OCI-LY3 (cell line): ENCODE measurements at regions not wholly inside any gene's neighbourhood (a gene's known extent, or its start where the extent isn't known, plus 50 kb on each side); places are given as distances from the start of the nearest gene placed in this dataset.

ENCODE experiments used
- H2AFZ ChIP-seq: fragments of 200-600, 300-600 bp; shearing (Covaris generic); 2 replicates; pipeline ENCODE4 v1.6.0; 2014; ENCODE audit warnings: antibody characterized with exemption, low read depth, low read length
- H3K27ac ChIP-seq: fragments of 200-600, 300-600 bp; sonication (generic); 2 replicates; pipeline ENCODE4 v1.5.1; 2014; ENCODE audit warnings: mild to moderate bottlenecking, low read length, moderate library complexity, mixed read lengths
- H3K27me3 ChIP-seq: fragments of 200-600, 300-600 bp; sonication (generic); 2 replicates; pipeline ENCODE4 v1.6.1; 2014; ENCODE audit warnings: low read depth, low read length, mixed read lengths
- H3K36me3 ChIP-seq: fragments of 200-600, 300-600 bp; sonication (generic); replicated peaks from 2 replicates; pipeline ENCODE3; 2014; ENCODE audit warnings: low read depth, low read length, mixed read lengths
- H3K4me1 ChIP-seq: fragments of 300-600, 200-600 bp; sonication (generic); 2 replicates; pipeline ENCODE4 v1.6.1; 2014; ENCODE audit warnings: low read length, mixed read lengths
- H3K4me2 ChIP-seq: fragments of 200-600, 300-600 bp; sonication (generic); 2 replicates; pipeline ENCODE4 v1.6.1; 2014; ENCODE audit warnings: low read length, mixed read lengths
- H3K4me3 ChIP-seq: fragments of 300-600, 200-600 bp; sonication (generic); 2 replicates; pipeline ENCODE4 v1.5.1; 2014; ENCODE audit warnings: antibody characterized with exemption, mild to moderate bottlenecking, low read length, moderate library complexity
- H3K79me2 ChIP-seq: fragments of 300-600, 200-600 bp; shearing (Covaris generic); 2 replicates; pipeline ENCODE4 v1.6.1; 2014; ENCODE audit warnings: mild to moderate bottlenecking, low read length, mixed read lengths
- H3K9ac ChIP-seq: fragments of 300-600, 200-600 bp; shearing (Covaris generic); 2 replicates; pipeline ENCODE4 v1.6.0; 2014; ENCODE audit warnings: mild to moderate bottlenecking, low read length, moderate library complexity
- H3K9me3 ChIP-seq: fragments of 200-600, 300-600 bp; shearing (Covaris generic); 2 replicates; pipeline ENCODE4 v1.6.1; 2014; ENCODE audit warnings: low read length, mixed read lengths; ENCODE audit not compliant: insufficient read depth
- H4K20me1 ChIP-seq: fragments of 200-600, 300-600 bp; sonication (generic); 2 replicates; pipeline ENCODE4 v1.6.1; 2016; ENCODE audit warnings: low read length, mixed read lengths; ENCODE audit not compliant: insufficient read depth
- EZH2phosphoT487 ChIP-seq: fragments of 200-600 bp; shearing (Covaris generic); IDR thresholded peaks from 2 replicates; pipeline ENCODE4 v1.6.1; 2018; ENCODE audit warnings: antibody characterized with exemption, mixed run types, low read depth
- TF ChIP-seq, protein P1 (sequence below): fragments of 200-600, 300-600 bp; sonication (generic); IDR thresholded peaks from 2 replicates; pipeline ENCODE4 v1.5.1; 2014; ENCODE audit warnings: antibody characterized with exemption, low read length, low read depth

- Histone ChIP-seq H3K9ac (no peak overlapping the region), H2AFZ (no peak overlapping the region), H3K36me3 (no peaks in the 10 kb centered on the region), H3K79me2 (no peaks in the 10 kb centered on the region), H3K4me1 (no peaks in the 10 kb centered on the region), H3K4me2 (no peak overlapping the region), H3K9me3 (no peaks in the 10 kb centered on the region), H3K27ac (no peak overlapping the region), H3K27me3 (no peaks in the 10 kb centered on the region), H4K20me1 (no peaks in the 10 kb centered on the region), H3K4me3 (no peak overlapping the region)
- TF ChIP-seq, protein P1, sequence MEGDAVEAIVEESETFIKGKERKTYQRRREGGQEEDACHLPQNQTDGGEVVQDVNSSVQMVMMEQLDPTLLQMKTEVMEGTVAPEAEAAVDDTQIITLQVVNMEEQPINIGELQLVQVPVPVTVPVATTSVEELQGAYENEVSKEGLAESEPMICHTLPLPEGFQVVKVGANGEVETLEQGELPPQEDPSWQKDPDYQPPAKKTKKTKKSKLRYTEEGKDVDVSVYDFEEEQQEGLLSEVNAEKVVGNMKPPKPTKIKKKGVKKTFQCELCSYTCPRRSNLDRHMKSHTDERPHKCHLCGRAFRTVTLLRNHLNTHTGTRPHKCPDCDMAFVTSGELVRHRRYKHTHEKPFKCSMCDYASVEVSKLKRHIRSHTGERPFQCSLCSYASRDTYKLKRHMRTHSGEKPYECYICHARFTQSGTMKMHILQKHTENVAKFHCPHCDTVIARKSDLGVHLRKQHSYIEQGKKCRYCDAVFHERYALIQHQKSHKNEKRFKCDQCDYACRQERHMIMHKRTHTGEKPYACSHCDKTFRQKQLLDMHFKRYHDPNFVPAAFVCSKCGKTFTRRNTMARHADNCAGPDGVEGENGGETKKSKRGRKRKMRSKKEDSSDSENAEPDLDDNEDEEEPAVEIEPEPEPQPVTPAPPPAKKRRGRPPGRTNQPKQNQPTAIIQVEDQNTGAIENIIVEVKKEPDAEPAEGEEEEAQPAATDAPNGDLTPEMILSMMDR, result no peak
- TF ChIP-seq EZH2phosphoT487, result no peak
Measured at GRCh38 chr9:12538842-12539579, 154.2 kb upstream of the TYRP1 start.

- no peak overlapping the region for H3K9ac ChIP-seq
- no peaks in the 10 kb centered on the region for H3K9me3 ChIP-seq
- no peak overlapping the region for H2AFZ ChIP-seq
- H3K4me1 ChIP-seq, result no peaks in the 10 kb centered on the region
- no peak for TF ChIP-seq EZH2phosphoT487
- no peaks in the 10 kb centered on the region for H4K20me1 ChIP-seq
- no peaks in the 10 kb centered on the region for H3K27me3 ChIP-seq
- no peak overlapping the region for H3K27ac ChIP-seq
- H3K36me3 ChIP-seq, result no peaks in the 10 kb centered on the region
- H3K4me3 ChIP-seq, result no peak overlapping the region
- H3K4me2 ChIP-seq, result no peak overlapping the region
- H3K79me2 ChIP-seq, result no peaks in the 10 kb centered on the region
Measured at GRCh38 chr9:12539580-12539975, 153.6 kb upstream of the TYRP1 start.

DNA sequence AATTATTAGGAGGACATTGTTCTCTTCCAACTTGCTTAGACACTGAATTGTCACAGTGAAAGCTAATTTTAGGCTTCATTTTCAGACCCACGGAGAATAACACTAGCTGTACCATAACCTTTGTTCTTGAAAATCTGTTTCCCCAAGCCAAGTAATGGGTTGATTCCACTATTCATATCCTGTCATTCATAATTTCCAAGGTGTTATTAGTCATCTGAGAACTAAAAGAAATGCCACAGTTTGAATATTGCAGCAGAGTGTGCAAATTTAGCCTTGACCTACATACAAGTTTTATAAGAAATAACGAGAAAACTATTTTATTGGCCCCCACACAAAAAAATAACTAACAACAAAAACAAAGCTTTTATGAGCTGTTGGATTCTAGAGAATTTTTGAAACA is 148.5 kb upstream of the TYRP1 start:
- H3K9me3 ChIP-seq, result no peaks in the 10 kb centered on the region
- H3K27ac ChIP-seq, result no peak overlapping the region
- H3K79me2 ChIP-seq, result no peaks in the 10 kb centered on the region
- no peaks in the 10 kb centered on the region for H4K20me1 ChIP-seq
- no peaks in the 10 kb centered on the region for H3K27me3 ChIP-seq
- H3K4me1 ChIP-seq, result no peaks in the 10 kb centered on the region
- no peak overlapping the region for H2AFZ ChIP-seq
- TF ChIP-seq, protein P1, result no peak
- H3K4me2 ChIP-seq, result no peak overlapping the region
- no peak overlapping the region for H3K9ac ChIP-seq
- H3K4me3 ChIP-seq, result no peak overlapping the region
- H3K36me3 ChIP-seq, result no peaks in the 10 kb centered on the region

DNA sequence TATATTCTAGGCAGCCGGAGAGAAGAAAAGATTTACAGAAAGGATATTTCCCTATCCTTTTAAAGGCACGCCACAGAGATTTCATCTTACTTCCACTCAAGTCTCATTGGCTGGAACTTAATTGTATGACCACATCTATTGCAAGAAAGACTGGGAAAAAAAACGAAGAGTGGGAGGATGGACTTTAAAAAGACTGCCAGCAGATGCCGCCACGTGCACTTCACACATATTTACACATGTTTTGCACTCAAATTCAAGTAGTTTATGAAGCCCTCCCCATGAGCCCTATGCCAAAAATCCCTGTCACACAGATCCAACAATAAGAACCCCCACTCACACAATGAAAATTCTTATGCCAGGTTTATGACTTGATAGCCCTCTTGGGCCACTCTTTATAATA is 138.5 kb upstream of the TYRP1 start:
- H3K27me3 ChIP-seq, result no peaks in the 10 kb centered on the region
- TF ChIP-seq, protein P1, result peak; percentile 51
- TF ChIP-seq EZH2phosphoT487, result no peak
- H3K9ac ChIP-seq, result no peak overlapping the region
- no peaks in the 10 kb centered on the region for H3K9me3 ChIP-seq
- H3K27ac ChIP-seq, result no peak overlapping the region
- no peak overlapping the region for H2AFZ ChIP-seq
- no peaks in the 10 kb centered on the region for H4K20me1 ChIP-seq
- 0 out of 2 replicates have a peak overlapping the region, but pooled peaks have one; percentile 0 for H3K4me2 ChIP-seq
- no peaks in the 10 kb centered on the region for H3K79me2 ChIP-seq
- no peaks in the 10 kb centered on the region for H3K36me3 ChIP-seq
- no peaks in the 10 kb centered on the region for H3K4me1 ChIP-seq
- H3K4me3 ChIP-seq, result no peak overlapping the region
